Myocyte (in vitro differentiated cells): ENCODE measurements at regions not wholly inside any gene's neighbourhood (a gene's known extent, or its start where the extent isn't known, plus 50 kb on each side); places are given as distances from the start of the nearest gene placed in this dataset.

Experiments used
- DNase-seq: peaks from one replicate; pipeline ENCODE4 v3.0.0-alpha.2; 2012; ENCODE audit warnings: low read depth

DNA sequence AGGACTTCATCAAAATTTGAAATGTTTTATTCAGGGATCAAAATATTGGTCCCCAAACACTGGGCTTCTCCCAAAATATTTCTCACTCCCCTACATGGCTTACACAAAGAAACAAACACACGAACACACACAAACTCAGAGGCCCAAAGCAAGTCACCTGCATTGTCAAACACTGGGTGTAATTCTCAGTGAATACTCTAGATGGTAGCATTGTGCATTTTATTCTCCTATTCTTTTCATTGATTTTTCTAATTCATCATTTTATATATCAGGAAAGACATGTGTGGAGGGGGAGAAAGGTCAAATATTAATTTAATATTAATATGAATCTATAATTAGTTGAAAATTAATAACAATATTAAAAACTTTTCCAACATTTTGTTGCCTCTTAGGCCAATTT is 72.3 kb upstream of the TNMD start:
- DNase-seq, result peak; percentile 34

- no peak for DNase-seq
Observed at GRCh38 chrX:100494646-100495370, 84.7 kb upstream of the PCDH19 start.

DNA sequence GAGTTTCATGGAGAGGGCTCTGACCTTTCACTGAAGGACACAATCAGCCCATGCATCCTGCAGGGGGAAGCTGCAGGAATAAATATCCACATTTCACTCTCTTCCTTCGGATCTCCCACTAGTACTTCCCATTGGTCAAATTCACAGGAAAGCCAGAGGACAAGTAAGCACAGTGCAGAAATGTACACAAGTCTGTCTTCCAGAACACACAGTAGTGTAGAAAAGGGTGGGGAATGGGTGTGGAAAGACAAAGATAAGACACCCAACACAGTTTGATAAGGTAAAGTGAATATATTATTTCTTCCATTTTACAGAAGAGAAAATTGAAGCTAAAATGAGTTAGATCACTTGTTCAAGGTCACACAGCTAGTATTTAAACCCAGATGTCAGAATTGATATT is 81.1 kb upstream of the PCDH19 start:
- no peak for DNase-seq

DNA sequence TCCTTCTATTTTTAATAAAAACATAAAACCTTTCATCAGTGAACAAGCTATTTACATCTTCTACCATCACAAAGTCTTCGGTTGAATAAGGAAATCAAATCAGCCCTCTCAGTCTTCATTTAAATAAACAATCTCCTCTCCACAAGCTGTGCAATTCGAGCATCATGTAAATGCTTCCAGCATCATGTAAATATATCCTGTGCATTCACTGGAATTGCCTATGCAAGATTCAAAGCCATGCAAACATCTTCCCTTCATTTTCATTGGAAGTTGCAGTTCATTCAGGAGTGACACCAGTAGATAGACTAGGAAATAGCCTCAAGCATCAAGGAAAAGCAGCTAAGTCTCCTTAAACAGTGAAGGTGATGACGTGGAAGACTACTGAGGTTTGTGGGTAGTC is 77.7 kb upstream of the PCDH19 start:
- no peak for DNase-seq

DNA sequence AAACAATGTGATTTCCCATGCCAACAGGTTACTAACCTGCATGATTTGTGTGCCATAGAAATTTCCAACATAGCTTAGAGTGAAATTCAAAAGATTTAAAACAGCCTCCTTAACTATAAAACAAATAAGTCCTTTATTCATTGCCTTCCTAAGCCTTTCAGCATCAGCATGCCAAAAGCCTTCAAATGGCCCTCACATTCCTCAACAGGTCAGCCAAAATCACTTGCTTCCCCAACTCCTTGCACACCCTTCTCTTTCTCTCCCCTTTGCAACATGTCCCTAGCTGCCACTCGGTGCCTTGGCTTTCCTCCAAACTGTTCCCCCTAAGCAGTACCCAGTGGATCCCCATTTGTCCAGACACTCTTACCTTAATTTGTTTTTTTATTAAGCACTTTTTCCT is 74.9 kb upstream of the PCDH19 start:
- no peak for DNase-seq

DNA sequence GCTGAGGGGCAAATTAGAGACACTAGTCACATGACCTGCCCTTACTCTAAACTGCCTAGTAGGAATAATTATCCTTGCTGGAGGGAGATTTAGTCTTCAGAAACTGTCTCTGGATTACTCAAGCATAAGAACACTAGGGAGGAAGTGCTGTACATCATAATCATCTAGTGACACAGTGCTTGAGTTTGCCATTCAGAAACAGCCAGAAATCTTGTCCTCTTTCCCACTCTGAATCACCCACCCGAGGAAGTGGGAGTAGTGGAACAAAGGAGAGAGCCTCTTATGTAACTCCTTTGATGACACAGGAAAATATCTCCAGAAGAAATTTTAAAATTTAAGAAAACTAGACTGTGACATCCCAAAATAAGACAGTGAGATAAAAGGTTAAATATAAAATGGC is 69.3 kb upstream of the PCDH19 start:
- no peak for DNase-seq

GRCh38 chrX:100478714-100479306 is 68.7 kb upstream of the PCDH19 start:
- DNase-seq, result no peak

DNA sequence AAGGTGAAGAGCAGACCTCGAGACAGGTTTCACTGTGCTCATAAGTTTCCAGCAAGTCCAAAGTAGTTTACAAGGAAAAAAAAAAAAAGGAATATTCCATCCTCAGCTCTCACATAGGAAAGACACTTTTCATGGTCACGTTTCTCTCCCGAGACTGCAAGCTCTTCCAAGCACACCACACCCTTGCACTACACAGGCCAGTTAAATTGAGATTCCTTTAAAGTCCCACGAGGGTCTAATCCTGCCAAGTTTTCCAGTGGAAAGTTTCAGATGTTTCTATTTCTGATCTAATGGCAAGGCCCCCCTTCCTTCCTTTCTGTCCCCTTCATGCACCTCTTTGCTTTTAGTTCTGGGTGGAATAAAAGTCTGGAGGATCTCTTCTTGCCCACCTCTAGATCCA is 67.9 kb upstream of the PCDH19 start:
- no peak for DNase-seq

GRCh38 chrX:100477467-100477866 is 67.4 kb upstream of the PCDH19 start:
- DNase-seq, result no peak
